AG09319 (cell line): ENCODE measurements at regions not wholly inside any gene's neighbourhood (a gene's known extent, or its start where the extent isn't known, plus 50 kb on each side); places are given as distances from the start of the nearest gene placed in this dataset.

Experiments
- DNase-seq: peaks from one replicate; pipeline ENCODE4 v3.0.0-alpha.2; 2010; ENCODE audit warnings: low read depth; ENCODE audit errors: extremely low read depth
- TF ChIP-seq, protein P1 (sequence below): IDR thresholded peaks from 2 replicates; pipeline ENCODE4 v1.5.1; 2011; ENCODE audit warnings: low read depth, mild to moderate bottlenecking, inconsistent platforms, low read length, moderate library complexity

DNA sequence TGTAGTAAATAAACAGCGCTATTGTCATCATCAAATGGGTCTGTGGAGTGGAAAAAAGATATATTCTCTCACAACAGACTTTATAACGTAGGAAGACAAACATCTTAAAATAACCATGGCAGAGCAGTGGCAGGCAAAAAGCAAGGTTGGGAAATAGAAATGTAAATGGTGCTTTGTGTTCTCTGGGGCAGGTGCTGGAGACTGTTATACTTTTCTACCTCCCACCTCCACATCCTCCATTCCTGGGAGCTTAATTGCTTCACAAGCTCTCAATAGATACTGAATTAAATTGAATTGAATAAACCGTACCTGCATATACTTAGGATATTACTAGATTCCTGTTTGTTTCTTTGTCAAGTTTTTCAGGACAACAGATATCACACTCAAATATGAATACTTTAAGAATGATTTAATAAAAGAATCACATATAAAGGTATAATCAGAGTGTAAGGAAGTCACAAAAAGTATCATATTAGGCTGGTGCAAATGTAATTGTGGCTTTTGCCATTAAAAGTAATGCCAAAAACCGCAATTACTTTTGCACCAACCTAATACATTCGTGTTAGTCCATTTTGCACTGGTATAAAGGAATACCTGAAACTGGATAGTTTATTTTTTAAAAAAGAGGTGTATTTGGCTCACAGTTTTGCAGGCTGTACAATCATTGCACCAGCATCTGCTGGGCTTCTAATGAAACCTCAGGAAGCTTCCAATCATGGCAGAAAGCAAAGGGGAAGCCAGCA lies 367.3 kb downstream of the GRIA2 start:
- no peak for DNase-seq
- TF ChIP-seq, protein P1, sequence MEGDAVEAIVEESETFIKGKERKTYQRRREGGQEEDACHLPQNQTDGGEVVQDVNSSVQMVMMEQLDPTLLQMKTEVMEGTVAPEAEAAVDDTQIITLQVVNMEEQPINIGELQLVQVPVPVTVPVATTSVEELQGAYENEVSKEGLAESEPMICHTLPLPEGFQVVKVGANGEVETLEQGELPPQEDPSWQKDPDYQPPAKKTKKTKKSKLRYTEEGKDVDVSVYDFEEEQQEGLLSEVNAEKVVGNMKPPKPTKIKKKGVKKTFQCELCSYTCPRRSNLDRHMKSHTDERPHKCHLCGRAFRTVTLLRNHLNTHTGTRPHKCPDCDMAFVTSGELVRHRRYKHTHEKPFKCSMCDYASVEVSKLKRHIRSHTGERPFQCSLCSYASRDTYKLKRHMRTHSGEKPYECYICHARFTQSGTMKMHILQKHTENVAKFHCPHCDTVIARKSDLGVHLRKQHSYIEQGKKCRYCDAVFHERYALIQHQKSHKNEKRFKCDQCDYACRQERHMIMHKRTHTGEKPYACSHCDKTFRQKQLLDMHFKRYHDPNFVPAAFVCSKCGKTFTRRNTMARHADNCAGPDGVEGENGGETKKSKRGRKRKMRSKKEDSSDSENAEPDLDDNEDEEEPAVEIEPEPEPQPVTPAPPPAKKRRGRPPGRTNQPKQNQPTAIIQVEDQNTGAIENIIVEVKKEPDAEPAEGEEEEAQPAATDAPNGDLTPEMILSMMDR, result no peak

DNA sequence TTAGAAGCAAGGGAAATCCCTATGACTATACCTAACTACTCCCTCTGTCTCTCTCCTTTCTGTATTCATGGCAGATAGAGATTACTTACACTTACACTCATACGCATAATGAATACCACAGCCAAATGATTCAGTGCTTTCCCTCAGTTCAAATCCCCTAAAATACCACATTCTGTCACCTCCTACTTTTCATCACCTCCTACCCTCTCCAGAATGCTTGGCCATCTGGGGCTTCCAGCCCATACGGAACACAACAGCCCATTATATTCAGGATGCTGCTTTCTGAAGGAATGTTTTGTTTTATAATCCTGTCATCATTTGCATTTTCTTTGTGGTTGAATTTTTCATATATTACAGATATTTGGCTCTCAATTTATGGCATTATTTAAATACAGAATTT lies 361.6 kb downstream of the GRIA2 start:
- no peak for DNase-seq
- TF ChIP-seq, protein P1, result no peak

DNA sequence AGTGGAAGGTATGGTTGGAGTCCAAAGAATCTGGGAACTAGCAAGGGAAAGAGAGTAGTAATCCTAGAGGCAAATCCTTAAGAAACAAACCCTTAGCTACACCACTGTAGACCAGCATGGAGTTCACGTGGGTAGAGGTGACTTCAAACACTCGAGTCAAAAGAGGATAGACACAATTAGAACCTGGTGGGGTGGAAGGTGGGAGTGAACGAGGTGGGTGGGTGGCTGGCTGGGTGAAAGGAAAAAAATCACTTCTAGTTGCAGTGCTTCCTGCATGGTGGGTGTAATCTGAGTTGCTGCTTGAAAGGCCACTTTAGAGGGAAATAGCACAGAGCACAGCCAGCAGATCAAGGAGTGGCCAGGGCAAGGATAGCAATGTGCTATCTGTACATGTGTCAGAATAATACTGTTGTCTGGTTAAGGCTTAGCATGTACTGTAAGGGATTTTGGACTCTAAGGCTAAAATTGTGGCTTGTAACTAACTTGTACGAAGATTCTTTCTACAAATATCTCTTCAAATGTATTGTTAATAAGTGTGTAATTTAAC lies 356.2 kb downstream of the GRIA2 start:
- TF ChIP-seq, protein P1, result no peak
- DNase-seq, result no peak

DNA sequence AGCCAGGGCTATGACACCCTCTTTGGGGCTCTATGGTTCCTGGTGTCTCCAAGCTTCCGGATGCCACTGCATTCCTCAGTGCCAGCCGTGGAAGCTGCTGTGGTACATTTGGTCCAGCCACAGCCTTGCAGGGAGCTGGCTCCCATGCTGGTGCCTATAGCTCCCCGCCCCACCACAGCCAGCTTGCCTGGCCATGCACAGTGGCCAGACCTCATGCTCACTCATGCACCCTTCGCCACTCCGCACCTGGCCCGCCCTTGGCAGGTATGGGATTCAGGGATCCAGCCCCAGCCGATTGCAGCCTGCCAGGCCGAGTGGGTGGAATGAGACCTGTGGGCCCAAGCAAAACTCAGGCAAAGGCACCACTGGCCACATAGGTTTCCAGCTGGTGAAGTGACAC lies 354.8 kb downstream of the GRIA2 start:
- TF ChIP-seq, protein P1, result no peak
- no peak for DNase-seq

DNA sequence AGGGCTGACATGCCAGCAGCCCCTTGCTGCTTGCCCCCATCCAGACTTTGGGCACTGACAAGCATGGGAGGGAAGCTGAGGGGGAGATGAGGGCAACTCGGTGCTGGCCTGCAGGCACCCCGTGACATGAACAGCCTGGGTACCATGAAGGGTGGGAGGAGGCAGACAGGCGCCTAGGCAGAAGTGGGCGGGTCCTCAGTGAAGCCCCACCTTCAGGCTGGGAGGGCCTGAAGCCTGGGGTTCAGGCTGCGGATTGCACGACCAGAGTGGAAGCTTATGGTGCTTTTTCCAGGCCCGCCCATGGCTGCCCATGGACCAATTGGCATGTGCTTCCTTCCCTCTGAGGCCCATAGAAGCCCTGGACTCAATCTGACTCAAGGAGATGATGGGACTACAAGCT lies 354.1 kb downstream of the GRIA2 start:
- DNase-seq, result no peak
- TF ChIP-seq, protein P1, result no peak

DNA sequence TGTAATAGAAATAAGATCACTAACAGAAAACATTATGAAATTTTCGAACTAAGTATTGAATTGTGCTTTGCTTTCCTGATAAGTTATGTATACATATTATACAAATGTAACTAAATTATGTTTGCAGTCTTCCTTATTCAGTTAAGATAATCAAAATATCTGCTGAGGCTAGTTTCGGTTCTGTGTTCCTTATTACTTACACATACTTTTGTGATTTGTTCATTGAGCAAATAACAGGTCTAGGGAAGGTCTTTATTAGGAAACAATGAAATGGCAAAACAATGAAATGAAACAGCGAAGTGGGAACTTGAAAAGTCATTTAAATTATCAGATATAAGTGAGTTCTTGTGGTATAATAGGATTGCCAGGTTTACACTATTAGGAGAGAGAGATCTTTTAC lies 352.4 kb downstream of the GRIA2 start:
- DNase-seq, result no peak
- TF ChIP-seq, protein P1, result no peak

DNA sequence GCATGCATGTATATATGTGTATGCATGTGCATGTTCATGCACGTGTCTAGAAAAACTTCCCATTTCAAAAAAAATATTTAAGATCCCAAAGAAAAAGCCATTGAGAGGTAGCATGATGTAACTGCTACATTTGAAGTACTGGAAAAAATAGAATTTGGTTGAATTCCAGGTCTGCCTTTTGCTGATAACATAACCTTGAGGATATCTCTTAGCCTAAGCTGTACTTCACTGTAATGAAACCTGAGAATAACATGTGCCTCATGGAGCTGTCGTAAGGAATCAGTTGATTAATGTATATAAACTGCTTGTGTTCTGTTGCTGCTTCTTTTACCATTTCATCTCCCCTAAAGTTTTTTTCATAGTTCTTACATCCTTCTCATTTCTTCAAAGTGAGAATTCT lies 351.8 kb downstream of the GRIA2 start:
- DNase-seq, result no peak
- TF ChIP-seq, protein P1, result no peak
